Thyroid gland (tissue), 4 donors: ENCODE measurements at regions not wholly inside any gene's neighbourhood (a gene's known extent, or its start where the extent isn't known, plus 50 kb on each side); places are given as distances from the start of the nearest gene placed in this dataset.

Source experiments
- DNase-seq, 2 donors: peaks; one replicate each; pipeline ENCODE4 v3.0.0-alpha.2; 2019
- H3K27ac ChIP-seq, 3 donors: fragments of 200-600 bp; sonication (generic); 1 replicate in 2 of 3; 2 replicates in 1 of 3; pipeline ENCODE4 v1.5.1; 2016 to 2019; ENCODE audit warnings: mild to moderate bottlenecking in 1 of 3, moderate library complexity in 1 of 3
- H3K27me3 ChIP-seq: fragments of 200-600 bp; sonication (generic); one replicate; pipeline ENCODE4 v1.5.1; 2019
- H3K36me3 ChIP-seq, 2 donors: fragments of 200-600 bp; sonication (generic); one replicate each; pipeline ENCODE4 v1.5.1; 2016 to 2019
- H3K4me1 ChIP-seq, 2 donors: fragments of 200-600 bp; sonication (generic); one replicate each; pipeline ENCODE4 v1.5.1; 2017 to 2019
- H3K4me3 ChIP-seq, 3 donors: fragments of 200-600 bp; sonication (generic); replicated peaks in 1 of 3; 1 replicate in 2 of 3; 2 replicates in 1 of 3; pipeline ENCODE4 v1.5.1; 2016; ENCODE audit warnings: mild to moderate bottlenecking in 1 of 3
- H3K9me3 ChIP-seq: fragments of 200-600 bp; sonication (generic); one replicate; pipeline ENCODE4 v1.5.1; 2017
- POLR2A ChIP-seq, 2 donors: fragments of 450-650 bp; IDR thresholded peaks; one replicate each; pipeline ENCODE4 v1.6.1; 2017; ENCODE audit warnings: antibody characterized with exemption in 2 of 2, mild to moderate bottlenecking in 2 of 2, moderate library complexity in 1 of 2
- WGBS, 2 donors: methylation state at CpG; one replicate each; pipeline ENCODE4 v1.1.5; 2017; 5-methylcytosine and 5-hydroxymethylcytosine counted together
- intact Hi-C: fragments of 100-400 bp; cut with DNase I; formaldehyde crosslinking; loops from one replicate; pipeline ENCODE4 v1.15.1; 2023
- TF ChIP-seq, protein P1 (sequence below), 6 experiments: fragments of 200-600 bp in 3 of 6; fragments of 450-650 bp in 3 of 6; sonication (generic) in 3 of 6; IDR thresholded peaks; one replicate each; pipeline ENCODE4 v1.5.1; 2016 to 2019; ENCODE audit warnings: antibody characterized with exemption in 6 of 6, mild to moderate bottlenecking in 2 of 6, inconsistent platforms in 1 of 6, moderate library complexity in 1 of 6

DNA sequence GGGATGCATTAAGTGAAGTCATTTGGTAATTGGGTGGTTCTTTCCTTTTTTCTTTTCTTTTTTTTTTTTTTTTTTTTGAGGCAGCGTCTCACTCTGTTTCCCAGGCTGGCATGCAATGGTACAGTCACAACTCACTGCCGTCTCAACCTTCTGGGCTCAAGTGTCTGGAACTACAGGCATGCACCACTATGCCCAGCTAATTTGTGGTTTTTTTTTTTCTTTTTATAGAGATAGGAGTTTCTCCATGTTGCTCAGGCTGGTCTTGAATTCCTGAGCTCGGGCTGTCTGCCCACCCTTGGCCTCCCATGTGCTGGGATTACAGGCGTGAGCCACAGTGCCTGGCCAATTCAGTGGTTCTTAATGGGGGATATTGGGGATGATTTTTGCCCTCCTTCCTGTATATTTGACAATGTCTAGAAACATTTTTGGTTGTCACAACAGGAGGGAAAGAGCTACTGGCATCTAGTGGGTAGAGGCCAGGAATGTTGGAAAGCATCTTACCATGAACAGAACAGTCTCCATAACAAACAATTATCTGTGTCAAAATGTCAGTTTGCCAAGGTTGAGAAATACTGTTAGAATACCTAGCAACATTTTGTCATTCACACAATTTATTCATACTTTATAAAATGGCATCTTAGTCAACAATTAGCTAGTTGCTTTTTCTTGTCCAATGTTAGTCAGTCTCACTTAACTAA lies 79.4 kb upstream of the CNTN3 start:
- intact Hi-C loops, result no loop called here
- no peaks in the 10 kb centered on the region for H3K36me3 ChIP-seq
- no peaks in the 10 kb centered on the region for H3K4me1 ChIP-seq
- TF ChIP-seq, protein P1, sequence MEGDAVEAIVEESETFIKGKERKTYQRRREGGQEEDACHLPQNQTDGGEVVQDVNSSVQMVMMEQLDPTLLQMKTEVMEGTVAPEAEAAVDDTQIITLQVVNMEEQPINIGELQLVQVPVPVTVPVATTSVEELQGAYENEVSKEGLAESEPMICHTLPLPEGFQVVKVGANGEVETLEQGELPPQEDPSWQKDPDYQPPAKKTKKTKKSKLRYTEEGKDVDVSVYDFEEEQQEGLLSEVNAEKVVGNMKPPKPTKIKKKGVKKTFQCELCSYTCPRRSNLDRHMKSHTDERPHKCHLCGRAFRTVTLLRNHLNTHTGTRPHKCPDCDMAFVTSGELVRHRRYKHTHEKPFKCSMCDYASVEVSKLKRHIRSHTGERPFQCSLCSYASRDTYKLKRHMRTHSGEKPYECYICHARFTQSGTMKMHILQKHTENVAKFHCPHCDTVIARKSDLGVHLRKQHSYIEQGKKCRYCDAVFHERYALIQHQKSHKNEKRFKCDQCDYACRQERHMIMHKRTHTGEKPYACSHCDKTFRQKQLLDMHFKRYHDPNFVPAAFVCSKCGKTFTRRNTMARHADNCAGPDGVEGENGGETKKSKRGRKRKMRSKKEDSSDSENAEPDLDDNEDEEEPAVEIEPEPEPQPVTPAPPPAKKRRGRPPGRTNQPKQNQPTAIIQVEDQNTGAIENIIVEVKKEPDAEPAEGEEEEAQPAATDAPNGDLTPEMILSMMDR (IDR thresholded peaks at IDR 0.05), result no peak
- no peak for TF ChIP-seq POLR2A (IDR thresholded peaks at IDR 0.05)
- DNase-seq, result peak; percentile 60 to 72
- H3K9me3 ChIP-seq, result no peaks in the 10 kb centered on the region
- H3K27ac ChIP-seq, result peak overlapping the region in 2 of 3 donors; percentile 10 to 35
- WGBS, 2 donors, result 26 to 29% methylated on average over 4 of the region's 4 CpGs
- no peak overlapping the region for H3K4me3 ChIP-seq
- H3K27me3 ChIP-seq, result no peaks in the 10 kb centered on the region

DNA sequence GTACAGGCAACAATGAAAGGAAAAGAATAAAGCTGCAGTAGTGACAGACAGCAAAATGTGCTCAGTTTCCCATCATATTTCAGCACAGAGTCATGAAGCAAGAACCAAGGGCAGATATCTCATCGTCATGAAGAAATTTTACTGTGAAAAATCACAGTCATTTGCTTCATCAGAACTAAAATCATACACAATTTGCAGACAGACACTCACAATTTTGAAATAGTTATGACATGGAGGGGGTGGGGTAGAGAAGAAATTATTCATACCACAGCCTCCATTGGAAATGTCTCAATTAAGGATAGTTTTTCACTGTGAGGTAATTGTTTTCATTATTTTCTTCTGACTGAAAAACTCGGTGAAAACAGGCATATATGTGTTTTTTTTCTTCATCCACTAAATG lies 78.8 kb upstream of the CNTN3 start:
- H3K27ac ChIP-seq, result no peak overlapping the region
- WGBS, 2 donors, result 58 to 61% methylated on average over 2 of the region's 2 CpGs
- H3K9me3 ChIP-seq, result no peaks in the 10 kb centered on the region
- TF ChIP-seq, protein P1 (IDR thresholded peaks at IDR 0.05), result no peak
- TF ChIP-seq POLR2A (IDR thresholded peaks at IDR 0.05), result no peak
- intact Hi-C loops, result no loop called here
- H3K36me3 ChIP-seq, result no peaks in the 10 kb centered on the region
- H3K27me3 ChIP-seq, result no peaks in the 10 kb centered on the region
- no peak for DNase-seq
- H3K4me3 ChIP-seq, result no peak overlapping the region
- H3K4me1 ChIP-seq, result no peaks in the 10 kb centered on the region

DNA sequence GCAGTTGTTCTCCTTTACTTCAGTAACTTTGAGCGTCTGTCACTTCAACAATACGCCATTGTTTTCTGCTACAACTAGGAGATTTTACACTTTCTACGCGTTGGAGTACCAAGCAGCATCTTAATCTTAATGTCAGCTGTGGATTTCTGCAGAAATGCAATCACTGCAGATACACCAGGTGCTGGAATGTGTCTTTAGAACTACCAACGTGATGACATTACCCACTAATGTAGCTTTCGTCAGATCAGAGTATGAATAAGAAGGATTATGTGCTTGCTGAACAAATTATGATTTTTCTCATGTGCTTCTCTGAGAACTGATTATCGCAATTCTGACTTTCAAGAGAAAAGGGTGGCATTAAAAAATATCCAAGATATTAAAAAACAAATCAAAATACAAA lies 77.5 kb upstream of the CNTN3 start:
- H3K4me3 ChIP-seq, result no peak overlapping the region
- H3K36me3 ChIP-seq, result no peaks in the 10 kb centered on the region
- no peaks in the 10 kb centered on the region for H3K9me3 ChIP-seq
- H3K27ac ChIP-seq, result no peak overlapping the region
- 81% methylated on average over 7 of the region's 7 CpGs for WGBS, 2 donors
- intact Hi-C loops, result no loop called here
- DNase-seq, result no peak
- TF ChIP-seq POLR2A (IDR thresholded peaks at IDR 0.05), result no peak
- TF ChIP-seq, protein P1 (IDR thresholded peaks at IDR 0.05), result no peak
- no peaks in the 10 kb centered on the region for H3K4me1 ChIP-seq
- H3K27me3 ChIP-seq, result no peaks in the 10 kb centered on the region

DNA sequence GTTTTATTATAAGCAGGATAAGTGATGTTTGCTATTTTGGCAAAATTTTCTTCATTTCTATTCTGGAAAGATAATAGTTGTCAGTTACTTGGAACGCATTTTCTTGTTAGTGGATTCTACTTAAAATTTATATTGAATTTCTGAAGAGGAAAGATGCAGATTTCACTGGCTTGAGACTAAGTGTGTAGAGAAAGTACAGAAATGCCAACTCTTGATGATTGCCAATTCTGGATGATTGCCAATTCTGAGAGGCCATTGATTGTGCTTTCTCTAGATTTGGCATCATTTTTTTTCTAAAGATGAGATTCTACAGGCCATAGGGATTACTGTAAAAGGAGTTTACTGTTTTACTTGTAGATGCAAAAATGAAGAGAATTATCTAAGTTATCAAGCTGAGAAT lies 58.9 kb upstream of the CNTN3 start:
- no peaks in the 10 kb centered on the region for H3K36me3 ChIP-seq
- no peak for DNase-seq
- no peaks in the 10 kb centered on the region for H3K9me3 ChIP-seq
- intact Hi-C loops, result no loop called here
- H3K27me3 ChIP-seq, result no peaks in the 10 kb centered on the region
- WGBS, 2 donors, result 87 to 88% methylated on average over 1 of the region's 1 CpG
- TF ChIP-seq POLR2A (IDR thresholded peaks at IDR 0.05), result no peak
- TF ChIP-seq, protein P1 (IDR thresholded peaks at IDR 0.05), result no peak
- no peak overlapping the region for H3K4me3 ChIP-seq
- no peak overlapping the region for H3K27ac ChIP-seq
- no peaks in the 10 kb centered on the region for H3K4me1 ChIP-seq

DNA sequence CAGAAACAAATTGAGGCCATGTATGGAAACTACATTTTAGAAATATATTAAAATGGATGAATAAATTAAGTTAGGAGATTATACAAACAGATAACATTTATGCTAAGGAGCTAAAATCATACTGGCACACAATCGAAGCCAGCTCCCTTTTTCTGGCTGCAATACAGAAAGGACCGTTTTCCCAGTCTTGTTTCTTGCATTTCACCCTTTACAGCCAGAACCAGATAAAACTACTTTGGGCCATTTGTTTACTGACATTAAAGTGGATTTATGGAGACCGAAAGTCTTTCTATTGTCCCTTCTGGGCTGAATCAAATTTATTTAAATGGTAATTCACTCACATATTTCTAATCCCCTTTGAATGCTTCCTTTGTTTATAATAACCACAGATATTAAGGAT lies 50.1 kb upstream of the CNTN3 start:
- no peak for DNase-seq
- 75 to 82% methylated on average over 3 of the region's 3 CpGs for WGBS, 2 donors
- Histone ChIP-seq H3K9me3 (no peaks in the 10 kb centered on the region), H3K27ac (no peak overlapping the region), H3K4me1 (no peaks in the 10 kb centered on the region), H3K4me3 (no peak overlapping the region), H3K27me3 (no peaks in the 10 kb centered on the region), H3K36me3 (no peaks in the 10 kb centered on the region)
- no peak for TF ChIP-seq POLR2A (IDR thresholded peaks at IDR 0.05)
- TF ChIP-seq, protein P1 (IDR thresholded peaks at IDR 0.05), result no peak
- intact Hi-C loops, result no loop called here
